ENCODE measurements at regions not wholly inside any gene's neighbourhood (a gene's known extent, or its start where the extent isn't known, plus 50 kb on each side); places are given as distances from the start of the nearest gene placed in this dataset.
A peak's percentile ranks its signal among the peaks of the same experiment; 100 is the strongest.

DNA sequence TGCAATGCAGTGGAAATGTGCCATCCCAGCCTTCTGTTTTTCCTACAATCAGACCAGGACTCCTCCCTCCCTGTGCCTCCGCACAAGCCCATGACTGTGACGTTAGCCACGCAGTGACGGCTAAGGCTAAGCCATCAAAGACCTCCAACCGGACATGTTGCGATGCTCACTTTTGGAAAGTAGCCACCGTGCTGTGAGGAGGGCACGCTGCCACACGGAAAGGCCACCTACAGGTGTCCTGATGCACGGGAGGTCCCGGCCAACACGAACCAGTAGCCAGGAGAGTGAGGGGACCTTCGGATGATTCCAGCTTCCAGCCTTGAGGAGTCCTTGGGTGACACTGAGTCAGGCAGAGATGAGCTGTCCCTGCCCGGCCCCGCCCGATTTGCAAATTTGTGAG is 53.9 kb downstream of the FOXL1 start:
- DNase-seq: no peak

DNA sequence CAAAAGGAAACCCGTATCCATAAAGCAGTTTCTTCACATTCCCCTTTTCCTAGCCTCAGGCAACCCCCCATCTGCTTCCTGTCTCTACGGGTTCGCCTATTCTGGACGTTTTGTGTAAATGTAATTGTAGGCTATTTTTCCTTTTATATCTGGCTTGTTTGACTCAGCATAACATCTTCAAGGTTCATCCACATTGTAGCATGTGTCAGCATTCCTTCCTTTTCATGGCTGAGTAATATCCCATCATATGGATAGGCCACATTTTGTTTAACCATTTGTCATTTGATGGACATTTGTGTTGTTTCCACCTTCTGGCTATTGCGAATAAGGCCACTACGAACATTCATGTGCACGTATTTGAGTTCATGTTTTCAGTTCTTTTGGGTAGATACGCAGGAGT is 54.6 kb downstream of the FOXL1 start:
- DNase-seq: no peak

DNA sequence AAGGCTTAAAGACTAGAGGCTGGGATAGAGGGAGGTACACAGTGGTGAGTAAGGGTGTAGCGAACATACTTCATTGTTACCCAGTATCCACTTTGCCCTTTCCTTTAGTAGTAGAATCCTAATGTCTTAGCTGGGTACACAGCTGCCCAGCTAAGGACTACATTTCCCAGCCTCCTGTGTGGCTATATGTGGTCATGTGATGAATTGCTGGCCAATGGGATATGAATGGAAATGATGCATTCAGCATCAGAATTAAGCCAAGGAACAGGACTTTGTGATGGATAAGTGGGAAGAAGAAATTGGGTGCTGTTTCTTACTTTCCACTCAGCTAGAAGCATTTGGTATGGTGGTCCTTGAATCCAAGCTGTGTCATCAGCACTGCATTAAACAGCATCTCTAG is 55.9 kb downstream of the FOXL1 start:
- peak; percentile 3 for DNase-seq

DNA sequence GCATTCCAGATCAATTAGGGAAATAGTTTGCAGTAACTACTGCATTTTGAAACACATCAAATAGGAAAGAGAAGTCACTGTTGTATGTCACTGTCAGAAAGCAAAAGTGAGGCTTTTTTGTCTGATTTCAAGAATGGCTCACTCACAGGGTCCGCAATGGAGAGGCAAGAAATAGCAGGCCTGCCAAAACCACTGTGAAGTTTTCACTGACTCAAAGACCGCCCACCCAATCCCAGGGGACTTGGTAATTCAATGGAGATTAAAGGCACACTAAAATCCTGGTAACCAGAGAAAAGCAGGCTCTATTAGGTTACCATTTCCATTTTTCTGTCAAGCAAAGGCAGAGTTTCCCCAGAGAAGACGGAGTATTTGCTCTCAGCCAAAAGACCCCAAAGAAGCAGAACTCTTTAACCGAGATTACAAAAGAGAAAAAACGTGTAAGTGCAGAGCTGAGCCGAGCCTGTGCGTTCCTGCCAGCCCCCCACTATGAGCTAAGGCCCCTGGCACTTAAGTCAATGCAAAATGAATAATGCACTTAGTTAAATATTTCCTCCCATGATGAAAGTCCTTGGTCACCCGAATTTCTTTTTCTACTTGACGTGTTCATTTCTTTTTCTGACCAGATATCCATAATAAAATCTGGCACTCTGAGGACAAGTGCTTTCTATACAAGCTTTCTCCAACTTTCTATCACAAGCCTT is 57.0 kb downstream of the FOXL1 start:
- DNase-seq: no peak

DNA sequence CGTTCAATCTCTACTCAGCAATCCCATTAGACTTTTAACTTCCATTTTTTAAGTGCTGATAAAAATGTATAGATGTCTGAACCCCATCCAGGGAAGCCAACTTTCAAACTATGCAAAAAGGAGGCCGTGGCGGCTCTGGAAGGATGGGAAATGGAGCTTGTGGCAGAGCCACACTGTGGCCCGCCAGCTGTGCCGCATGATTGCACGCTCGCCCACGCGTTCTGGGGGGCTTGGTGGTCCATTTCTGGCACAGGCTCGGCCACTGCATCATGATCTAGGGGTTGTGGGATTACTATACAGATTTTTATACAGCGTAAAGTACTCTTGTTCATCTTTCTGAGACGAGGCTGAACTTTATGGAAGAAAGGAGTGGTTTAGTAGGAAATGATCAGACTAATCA is 57.6 kb downstream of the FOXL1 start:
- no peak for DNase-seq

DNA sequence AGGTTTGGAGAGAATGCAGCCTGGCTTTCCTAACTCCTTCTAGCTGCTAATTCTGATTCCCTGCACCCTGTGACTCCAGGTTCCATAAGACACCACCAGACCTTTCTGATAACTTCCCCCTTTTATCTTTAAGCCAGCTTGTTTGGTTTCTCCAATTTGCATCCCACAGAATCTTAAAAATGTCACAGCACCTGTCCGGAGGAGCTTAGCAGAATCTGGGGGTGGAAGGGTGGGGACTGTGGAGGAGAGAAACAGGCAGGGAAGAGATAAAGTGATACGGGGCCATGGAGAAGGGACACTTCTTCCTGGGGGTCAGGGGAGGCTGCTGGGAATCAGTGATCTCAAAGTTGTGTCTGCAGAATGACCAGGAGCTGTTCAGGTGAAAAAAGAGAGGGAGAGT is 59.4 kb downstream of the FOXL1 start:
- DNase-seq: no peak

DNA sequence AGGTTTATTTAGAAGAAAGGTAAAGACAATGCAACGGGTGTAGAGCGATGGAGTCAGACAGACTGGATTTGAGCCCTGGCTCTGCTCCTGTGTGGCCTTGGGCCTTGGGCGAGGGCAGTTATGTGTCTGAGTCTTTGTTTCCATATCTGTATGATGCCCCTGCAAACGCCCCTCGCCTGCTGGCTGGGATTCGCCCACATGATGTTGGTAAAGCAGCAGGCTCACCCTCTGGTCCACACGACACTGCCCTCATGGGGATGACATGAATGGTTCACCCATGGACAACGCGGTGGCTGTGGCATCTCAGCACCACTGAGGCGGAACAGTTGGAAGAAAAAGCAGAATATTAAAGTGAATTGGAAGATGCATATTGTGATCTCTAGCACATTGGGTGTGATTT is 60.3 kb downstream of the FOXL1 start:
- no peak for DNase-seq

DNA sequence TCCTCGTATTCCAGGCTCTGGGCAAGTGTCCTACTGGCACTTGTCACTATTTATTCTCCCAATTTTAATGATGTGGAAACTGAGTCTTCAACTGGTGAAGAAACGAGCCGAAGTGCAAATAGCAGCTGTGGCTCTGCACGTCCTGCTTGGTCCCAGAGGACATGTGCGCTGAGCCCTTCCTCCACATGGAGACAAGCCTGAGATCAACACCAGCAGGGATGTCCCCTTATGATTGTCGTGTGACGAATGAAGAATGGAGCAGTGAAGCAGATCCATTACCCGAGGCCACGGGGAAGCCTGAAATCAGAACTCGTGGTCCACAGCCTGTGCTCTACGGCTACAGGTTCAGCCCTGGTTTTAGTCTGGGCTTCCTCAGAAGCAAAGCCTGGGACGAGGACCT is 61.0 kb downstream of the FOXL1 start:
- DNase-seq: no peak

DNA sequence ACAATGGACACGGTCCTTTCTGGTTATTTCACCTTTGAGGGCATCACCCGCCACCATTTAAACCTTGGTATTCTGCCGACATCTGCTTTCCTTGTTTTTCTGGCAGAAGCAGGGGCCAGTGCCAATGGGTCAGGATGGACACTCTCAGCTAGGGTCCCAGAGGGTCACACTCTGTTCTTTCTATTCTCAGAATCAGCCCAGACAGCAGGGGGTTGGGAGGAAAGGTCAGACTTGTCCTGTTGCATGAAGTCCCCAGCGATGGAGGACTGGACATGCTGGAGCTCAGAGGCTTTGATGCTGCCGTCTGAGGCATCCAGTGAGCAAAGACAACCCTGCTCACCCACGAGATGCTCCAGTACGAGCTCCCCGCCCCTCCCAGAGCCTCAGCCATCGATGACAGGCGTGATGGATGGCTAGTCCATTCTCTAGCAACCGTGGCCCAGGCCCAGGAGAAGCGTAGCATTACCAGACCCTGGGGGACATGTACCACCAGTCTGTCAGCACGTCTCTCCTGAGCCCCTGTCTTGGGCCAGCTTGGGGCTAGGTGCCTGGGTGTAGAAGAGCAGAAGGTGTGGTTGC is 62.0 kb downstream of the FOXL1 start:
- DNase-seq: no peak

DNA sequence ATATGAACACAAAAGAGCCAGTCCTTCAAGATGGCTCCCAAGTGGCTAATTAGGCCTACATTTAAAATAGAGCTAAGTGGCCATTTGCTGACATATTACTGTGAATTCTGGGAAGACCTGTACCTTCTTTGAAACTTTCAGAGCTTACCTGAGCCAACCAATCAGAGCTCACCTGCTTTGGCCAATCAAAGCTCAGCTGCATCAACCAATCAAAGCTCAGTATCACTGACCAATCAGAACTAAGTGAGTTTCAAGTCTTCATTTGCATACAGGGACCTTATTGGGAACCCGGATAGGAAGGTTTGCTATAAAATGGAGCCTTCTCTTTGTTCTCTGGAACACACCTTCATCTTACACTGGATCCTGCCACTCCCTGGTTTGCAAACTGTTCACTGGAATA is 63.7 kb downstream of the FOXL1 start:
- no peak for DNase-seq

DNA sequence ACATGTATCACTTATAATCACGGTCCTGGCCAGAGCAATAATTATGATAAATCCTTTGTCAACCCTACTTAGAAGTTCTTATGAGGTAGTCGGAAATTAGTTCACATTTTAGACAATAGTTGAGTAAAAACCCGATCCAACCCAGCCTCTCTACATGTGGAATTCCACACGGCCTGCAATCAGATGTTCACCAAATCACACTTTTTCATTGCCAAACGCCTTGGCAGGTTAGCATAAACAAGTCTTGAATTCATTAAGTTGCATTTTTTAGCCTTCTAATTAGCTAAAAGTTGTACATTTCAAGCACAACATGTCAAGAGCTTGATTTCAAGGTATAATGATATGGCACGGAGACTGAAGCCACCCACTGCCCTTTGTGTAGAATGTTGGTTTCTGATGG is 65.3 kb downstream of the FOXL1 start:
- DNase-seq: no peak

DNA sequence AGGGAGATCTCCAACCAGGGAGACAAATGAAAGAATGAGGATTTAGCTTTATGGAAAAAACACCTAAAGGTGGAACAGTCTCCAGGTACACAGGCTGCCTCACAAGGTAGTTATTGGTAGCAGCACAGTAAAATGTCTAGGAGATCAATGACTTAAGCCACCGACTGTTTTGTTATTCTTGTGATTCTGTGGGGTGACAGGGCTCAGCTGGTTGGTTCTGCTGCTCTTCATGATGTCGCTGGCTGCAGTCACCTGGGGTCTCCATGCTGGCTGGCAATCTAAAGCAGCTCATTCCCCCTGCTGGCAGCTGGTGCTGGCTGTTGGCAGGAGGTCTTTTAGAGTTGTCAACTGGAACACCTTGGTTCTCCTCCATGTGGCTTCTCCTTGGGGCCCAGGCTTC is 69.2 kb downstream of the FOXL1 start:
- DNase-seq: no peak

DNA sequence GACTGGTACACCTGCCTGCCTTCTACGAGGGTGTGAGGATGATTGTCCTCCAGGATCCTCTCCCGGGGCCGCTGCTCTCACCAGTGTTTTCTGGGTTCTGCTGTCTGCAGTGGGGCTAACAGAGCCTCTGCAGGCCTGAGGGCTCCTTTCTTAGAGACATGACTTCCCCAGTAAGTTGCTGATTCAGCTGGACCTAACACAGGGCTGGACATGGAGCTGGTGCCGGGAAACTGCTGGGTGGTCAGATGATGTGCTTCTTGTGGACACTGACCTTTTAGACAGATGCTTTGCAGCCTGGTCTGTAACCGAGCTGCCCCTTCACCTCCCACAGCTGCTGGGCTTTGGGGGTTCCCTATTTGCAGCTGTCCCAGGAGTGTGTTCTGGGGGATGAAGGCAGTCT is 71.5 kb downstream of the FOXL1 start:
- DNase-seq: no peak

DNA sequence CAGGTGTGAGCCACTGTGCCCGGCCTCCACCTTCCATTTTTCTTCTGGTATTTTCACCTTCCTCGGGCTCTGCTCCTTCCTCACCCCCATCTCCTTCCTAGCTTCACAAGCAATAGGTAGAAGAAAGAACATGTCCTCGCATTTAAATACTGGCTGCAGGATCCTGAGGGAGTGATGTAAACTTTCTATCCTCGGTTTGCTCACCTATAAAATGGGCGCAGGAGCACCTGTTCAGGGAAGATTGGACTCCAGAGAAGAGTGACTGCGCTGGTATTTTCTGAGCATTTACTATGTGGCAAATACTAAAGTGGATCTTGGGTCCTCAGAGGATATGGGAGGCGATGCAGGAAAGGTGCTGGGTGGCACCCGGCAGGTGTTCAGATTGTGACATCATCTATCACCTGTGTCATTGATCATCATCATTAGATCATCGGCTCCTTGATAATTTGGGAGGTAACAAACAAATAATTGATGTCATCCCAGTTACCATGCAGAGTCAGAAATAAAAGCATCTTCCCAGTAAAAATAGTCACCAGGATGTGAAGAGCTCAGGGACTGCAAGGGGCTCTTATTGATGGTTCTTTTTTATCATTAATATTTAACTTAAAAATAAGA is 72.8 kb downstream of the FOXL1 start:
- no peak for DNase-seq

DNA sequence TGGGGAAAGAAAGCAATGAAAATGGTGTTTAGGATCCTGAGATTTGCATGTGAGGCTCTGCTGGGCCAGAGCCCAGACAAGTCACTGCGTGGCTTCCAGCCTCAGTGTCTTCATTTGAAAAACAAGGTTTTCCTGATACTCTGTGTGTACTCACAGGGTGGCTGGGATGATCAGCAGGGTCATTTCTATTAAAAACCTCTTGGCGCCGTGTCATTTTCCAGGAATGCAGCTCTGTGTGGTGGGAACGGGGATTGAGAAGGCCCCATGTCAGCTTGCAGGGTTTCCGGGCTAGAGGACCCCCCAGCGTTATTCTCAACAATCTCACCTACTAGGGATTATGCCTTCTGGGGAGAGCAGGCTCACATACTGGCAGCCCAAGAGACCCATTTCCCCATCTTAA is 73.5 kb downstream of the FOXL1 start:
- no peak for DNase-seq

DNA sequence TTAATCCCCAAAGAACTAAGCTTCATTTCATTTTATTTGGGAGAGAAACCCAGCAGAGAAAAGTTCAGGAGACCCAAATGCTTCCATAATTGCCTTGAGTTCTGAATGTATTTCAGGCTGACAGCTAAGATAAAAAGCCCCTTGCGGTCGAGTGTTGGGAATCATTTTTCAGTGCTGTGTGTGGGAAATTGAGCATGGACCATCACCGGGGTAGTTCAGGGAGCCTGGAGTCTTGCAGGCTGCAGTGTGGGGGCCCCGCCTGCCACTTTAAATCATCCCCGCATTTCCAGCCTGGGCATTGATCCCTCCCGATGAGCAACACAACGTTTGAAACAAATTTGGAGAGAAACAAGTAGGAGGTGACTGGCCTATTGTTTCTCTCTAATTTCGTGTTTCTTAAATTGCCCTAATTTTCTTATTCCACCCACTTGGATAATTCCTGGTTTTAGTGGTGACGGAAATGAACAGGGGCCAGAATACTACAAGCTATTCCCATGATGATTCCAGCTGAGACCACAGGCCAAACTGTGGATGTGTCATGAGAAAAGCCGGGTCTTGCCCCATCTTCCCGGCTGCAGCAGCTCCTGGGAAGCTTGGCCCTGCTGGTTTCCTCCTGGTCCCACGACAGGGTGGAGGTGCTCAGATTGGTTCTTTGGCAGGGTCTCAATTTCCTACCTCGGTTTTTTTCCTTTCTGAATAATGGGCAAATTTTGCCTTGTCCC is 75.1 kb downstream of the FOXL1 start:
- DNase-seq: no peak

DNA sequence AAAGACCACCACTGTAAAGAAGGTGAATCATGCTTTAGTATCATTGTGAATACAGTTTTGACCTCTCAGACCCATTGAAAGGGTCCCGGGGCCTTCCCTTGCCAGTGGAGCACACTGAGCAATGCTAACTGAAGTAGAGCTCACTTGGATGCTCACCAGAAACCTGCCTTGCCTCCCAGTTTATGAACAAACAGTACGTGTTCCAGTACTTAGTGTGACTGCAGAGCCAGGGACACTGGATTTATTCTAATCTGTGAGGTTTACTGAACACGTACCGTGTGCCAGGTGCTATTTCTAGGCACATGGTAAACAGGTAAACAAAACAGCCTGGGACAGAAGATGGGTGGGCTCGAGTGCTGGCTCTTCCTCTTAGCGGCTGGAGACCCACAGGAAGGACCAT is 79.6 kb downstream of the FOXL1 start:
- no peak for DNase-seq

DNA sequence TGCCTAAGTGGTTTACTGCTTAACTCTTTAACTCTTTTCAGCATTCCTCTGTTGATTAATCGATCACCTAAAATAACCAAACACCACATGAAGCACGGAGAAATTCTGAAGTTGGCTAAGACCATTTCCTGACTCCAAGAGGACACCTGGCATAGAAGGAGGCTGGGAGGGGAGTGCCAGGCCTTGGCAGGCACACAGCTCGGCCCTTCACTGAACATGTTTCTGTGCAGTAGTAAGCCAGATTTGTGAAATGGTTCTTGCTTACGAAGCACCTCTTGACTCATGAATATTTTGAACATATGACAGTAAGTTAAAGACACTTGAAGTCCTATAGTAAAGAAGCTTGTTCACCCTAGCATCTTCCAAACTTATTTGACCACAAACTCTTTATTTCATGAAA is 82.3 kb downstream of the FOXL1 start:
- DNase-seq: no peak

DNA sequence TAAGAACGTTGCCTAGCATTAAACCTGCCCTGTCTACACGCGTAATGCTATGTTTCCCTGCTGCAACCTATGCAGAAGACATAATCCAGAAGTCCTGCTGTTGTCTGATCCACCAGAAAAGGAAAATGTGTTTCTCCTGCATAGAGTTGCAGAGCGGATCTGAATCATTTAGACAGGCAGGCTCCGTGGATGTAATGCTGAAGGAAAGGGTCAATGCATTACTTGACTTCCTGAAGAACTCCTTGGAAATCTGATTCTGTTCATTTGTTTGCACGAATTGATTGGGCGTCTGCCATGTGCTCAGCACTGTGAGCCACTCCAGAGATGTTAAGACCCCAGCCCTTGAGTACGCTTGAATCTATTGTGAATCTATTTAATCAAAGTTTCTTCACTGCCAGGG is 83.4 kb downstream of the FOXL1 start:
- DNase-seq: no peak

DNA sequence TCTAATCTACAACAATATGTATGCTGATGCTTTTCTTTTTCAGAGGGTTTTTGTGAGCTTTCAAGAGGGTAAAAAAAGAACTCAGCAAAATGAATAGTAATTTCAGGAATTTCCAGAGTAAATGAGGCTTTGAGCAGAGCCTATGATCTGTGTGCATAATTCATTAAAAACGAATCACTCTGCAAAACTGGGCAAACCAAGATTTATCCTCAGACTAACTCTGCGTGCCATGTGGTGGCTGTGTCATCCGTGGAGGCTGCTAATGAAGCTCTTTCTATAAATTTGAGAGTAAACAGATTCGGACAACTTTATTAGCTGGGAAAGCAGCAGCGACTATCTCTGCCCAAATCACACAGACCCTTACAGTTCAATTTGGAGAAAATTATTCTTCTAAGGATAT is 83.8 kb downstream of the FOXL1 start:
- DNase-seq: no peak

DNA sequence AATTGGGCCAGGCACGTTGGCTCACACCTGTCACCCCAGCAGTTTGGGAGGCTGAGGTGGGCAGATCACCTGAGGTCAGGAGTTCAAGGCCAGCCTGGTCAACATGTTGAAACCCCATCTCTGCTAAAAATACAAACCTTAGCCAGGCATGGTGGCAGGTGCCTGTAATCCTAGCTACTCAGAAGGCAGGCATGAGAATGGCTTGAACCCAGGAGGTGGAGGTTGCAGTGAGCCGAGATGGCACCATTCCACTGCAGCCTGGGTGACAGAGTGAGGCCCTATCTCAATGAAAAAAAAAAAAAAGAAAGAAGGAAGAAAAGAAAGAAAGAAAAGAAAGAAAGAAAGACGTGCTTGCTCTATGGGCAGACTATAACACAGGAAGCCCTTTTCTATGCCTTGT is 84.4 kb downstream of the FOXL1 start:
- no peak for DNase-seq

DNA sequence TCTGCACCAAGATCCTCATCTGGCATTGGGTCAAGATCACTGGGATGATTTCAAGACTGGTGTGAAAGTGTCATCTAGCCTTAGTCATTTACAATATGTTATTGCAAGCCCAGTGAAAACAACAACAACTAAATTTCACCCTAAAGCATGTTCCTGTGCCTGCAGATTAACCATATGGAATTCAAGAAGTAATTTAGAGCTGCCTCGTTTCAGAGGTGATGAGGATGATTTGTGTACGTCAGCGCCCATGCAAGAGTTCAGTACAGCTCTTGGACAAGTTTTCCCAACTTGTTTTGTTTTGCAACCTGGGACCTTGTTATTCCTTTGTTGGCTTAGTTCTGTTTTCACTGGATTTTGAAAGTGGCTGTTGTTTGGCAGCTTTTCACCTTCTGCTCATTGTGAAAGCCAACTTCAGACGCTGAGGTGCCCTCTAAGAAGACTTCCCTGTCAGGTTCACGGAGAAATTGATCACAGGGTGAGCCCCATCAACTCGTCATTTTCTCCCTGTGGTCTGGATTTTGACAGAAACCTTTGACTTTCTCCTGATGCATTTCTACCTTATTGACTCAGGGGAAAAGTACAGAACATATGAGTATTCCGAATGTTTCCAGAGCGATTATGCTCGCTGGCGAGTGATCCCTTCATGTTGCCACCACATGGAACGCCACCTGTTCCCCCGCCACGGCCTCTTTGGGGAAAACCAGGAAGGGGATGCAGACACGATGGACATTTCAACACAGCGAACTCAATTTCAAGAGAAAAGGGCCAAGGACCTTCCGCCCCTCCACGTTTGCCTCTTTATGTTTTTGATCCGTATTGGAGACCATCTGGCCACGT is 85.6 kb downstream of the FOXL1 start:
- DNase-seq: no peak
